ENCODE measurements at regions not wholly inside any gene's neighbourhood (a gene's known extent, or its start where the extent isn't known, plus 50 kb on each side); places are given as distances from the start of the nearest gene placed in this dataset.
"Not testable (repeated sequence)": the region's sequence is repeated elsewhere in the genome, so short reads cannot be mapped to it uniquely, and the experiment has no call there.

DNA sequence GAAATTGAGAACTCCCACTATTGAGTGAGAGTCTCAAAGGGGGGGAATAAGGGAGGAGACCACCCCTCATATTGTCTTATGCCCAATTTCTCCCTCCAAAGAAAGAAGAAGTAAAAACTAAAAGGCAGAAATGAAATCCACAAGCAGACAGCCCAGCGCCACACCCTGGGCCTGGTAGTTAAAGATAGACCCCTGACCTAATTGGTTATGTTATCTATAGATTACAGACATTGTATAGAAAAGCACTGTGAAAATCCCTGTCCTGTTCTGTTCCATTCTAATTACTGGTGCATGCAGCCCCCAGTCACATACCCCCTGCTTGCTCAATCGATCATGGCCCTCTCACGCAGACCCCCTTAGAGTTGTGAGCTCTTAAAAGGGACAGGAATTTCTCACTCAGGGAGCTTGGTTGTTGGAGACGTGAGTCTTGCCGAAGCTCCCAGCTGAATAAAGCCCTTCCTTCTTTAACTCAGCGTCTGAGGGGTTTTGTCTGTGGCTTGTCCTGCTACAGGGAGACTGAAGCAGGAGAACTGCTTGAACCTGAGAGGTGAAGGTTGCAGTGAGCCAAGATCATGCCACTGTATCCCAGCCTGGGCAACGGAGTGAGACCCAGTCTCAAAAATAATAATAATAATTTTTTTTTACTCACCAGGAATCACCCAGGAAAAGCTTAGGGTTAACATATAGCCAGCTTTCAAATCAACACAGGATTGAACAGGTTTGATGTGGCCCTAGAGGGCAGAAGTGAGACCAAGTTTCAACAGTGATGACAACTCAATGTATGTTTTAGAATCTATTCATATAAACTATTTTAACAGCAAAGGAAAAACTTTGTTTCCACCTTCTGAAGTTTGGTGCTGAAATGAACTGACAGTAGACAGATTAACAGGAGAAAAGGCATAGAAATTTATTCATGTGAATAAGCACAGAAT is 181.4 kb upstream of the NDUFV2 start:
- not testable (repeated sequence) for H2BK120ac ChIP-seq (replicated peaks; ENCODE audit: low read depth, low read length); H3K27ac ChIP-seq (ENCODE audit: low read depth, low read length)

More for the DNA sequence above, 181.4 kb upstream of the NDUFV2 start:
- H4K5ac ChIP-seq (ENCODE audit: insufficient read length, low read depth, low read length); H3K9me3 ChIP-seq (ENCODE audit: insufficient read depth in 2 of 2, low read depth in 1 of 2, low read length in 1 of 2); H3K9ac ChIP-seq (replicated peaks in 1 of 4; ENCODE audit: extremely low read depth in 1 of 4, low read depth in 3 of 4, low read length in 3 of 4); H3K4me2 ChIP-seq (ENCODE audit: insufficient read depth in 1 of 2, low read depth in 2 of 2, low read length in 2 of 2); H2AFZ ChIP-seq (ENCODE audit: low read length); FAIRE-seq; H3K56ac ChIP-seq (replicated peaks; ENCODE audit: insufficient read length, low read depth, low read length); H2BK5ac ChIP-seq (ENCODE audit: low read depth, low read length); H3K4me3 ChIP-seq (ENCODE audit: extremely low read depth in 1 of 4, insufficient read depth in 2 of 4, low read depth in 3 of 4, low read length in 4 of 4); H2BK15ac ChIP-seq (ENCODE audit: low read length); H3K18ac ChIP-seq (ENCODE audit: extremely low read depth, low read length); H3K79me2 ChIP-seq (ENCODE audit: control insufficient read depth in 1 of 2, insufficient read depth in 2 of 2, low read length in 2 of 2); H3K14ac ChIP-seq (ENCODE audit: insufficient read length); H2BK12ac ChIP-seq (ENCODE audit: low read depth, low read length); H3K23ac ChIP-seq (ENCODE audit: insufficient read length); H4K91ac ChIP-seq (replicated peaks; ENCODE audit: insufficient read length, low read length); H2AK5ac ChIP-seq (ENCODE audit: low read depth, low read length); POLR2A ChIA-PET (ENCODE audit: partially characterized antibody); H4K8ac ChIP-seq (ENCODE audit: extremely low read depth, insufficient read depth, low read length); H3K4ac ChIP-seq (replicated peaks; ENCODE audit: insufficient read length, low read depth, low read length); H3K27me3 ChIP-seq (replicated peaks in 1 of 4; ENCODE audit: control insufficient read depth in 3 of 4, extremely low read depth in 1 of 4, insufficient read depth in 3 of 4, low read length in 3 of 4); H3K36me3 ChIP-seq (ENCODE audit: control insufficient read depth in 2 of 4, insufficient read depth in 4 of 4, low read length in 3 of 4); H3K79me1 ChIP-seq (ENCODE audit: low read depth, low read length); H4K20me1 ChIP-seq (replicated peaks in 1 of 2; ENCODE audit: control insufficient read depth in 1 of 2, insufficient read depth in 2 of 2, low read length in 2 of 2); H3K4me1 ChIP-seq (replicated peaks in 1 of 4; ENCODE audit: control insufficient read depth in 3 of 4, insufficient read depth in 4 of 4, low read length in 3 of 4); H2BK20ac ChIP-seq (ENCODE audit: low read length); H3K23me2 ChIP-seq (ENCODE audit: low read depth, low read length); DNase-seq (ENCODE audit: low read depth in 1 of 2, low spot score in 2 of 2): not testable (repeated sequence)
- CTCF ChIA-PET (ENCODE audit: partially characterized antibody), result interaction anchor here (0.5 to 2.1 kb wide), 6 partner anchors 18 to 214 kb away, joined by 3 to 5 read pairs (median 3); no protein-coding TSS in a partner anchor
- 89% methylated on average over 7 of the region's 7 CpGs; no CpG with 5 or more reads in 1 of the 2 experiments for WGBS, 2 experiments (ENCODE audit: extremely low coverage in 1 of 2, insufficient coverage in 1 of 2, insufficient read length in 1 of 2, insufficient replicate concordance in 2 of 2, low coverage in 1 of 2, low lambda C conversion rate in 2 of 2, missing lambda C conversion rate in 1 of 2)

Data from H1 (cell line).